Ishikawa (cell line): ENCODE measurements at regions not wholly inside any gene's neighbourhood (a gene's known extent, or its start where the extent isn't known, plus 50 kb on each side); places are given as distances from the start of the nearest gene placed in this dataset.

Experiments
- EP300 ChIP-seq: IDR thresholded peaks from 2 replicates; pipeline ENCODE4 v1.6.1; 2012; ENCODE audit warnings: borderline replicate concordance
- TCF12 ChIP-seq: IDR thresholded peaks from 2 replicates; pipeline ENCODE4 v1.6.1; 2012; ENCODE audit warnings: low read depth
- TF ChIP-seq, protein P1 (sequence below): IDR thresholded peaks from 2 replicates; pipeline ENCODE4 v1.6.1; 2012; ENCODE audit warnings: low read depth, mild to moderate bottlenecking

- TF ChIP-seq EP300 (no peak), TCF12 (no peak)
- TF ChIP-seq, protein P1, sequence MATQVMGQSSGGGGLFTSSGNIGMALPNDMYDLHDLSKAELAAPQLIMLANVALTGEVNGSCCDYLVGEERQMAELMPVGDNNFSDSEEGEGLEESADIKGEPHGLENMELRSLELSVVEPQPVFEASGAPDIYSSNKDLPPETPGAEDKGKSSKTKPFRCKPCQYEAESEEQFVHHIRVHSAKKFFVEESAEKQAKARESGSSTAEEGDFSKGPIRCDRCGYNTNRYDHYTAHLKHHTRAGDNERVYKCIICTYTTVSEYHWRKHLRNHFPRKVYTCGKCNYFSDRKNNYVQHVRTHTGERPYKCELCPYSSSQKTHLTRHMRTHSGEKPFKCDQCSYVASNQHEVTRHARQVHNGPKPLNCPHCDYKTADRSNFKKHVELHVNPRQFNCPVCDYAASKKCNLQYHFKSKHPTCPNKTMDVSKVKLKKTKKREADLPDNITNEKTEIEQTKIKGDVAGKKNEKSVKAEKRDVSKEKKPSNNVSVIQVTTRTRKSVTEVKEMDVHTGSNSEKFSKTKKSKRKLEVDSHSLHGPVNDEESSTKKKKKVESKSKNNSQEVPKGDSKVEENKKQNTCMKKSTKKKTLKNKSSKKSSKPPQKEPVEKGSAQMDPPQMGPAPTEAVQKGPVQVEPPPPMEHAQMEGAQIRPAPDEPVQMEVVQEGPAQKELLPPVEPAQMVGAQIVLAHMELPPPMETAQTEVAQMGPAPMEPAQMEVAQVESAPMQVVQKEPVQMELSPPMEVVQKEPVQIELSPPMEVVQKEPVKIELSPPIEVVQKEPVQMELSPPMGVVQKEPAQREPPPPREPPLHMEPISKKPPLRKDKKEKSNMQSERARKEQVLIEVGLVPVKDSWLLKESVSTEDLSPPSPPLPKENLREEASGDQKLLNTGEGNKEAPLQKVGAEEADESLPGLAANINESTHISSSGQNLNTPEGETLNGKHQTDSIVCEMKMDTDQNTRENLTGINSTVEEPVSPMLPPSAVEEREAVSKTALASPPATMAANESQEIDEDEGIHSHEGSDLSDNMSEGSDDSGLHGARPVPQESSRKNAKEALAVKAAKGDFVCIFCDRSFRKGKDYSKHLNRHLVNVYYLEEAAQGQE: no peak
Observed at GRCh38 chr6:138576313-138576712, 77.0 kb upstream of the NHSL1 start.
